CD14-positive monocyte (primary cell): ENCODE measurements at regions not wholly inside any gene's neighbourhood (a gene's known extent, or its start where the extent isn't known, plus 50 kb on each side); places are given as distances from the start of the nearest gene placed in this dataset.

Source experiments
- DNase-seq, 3 donors: peaks; one replicate each; pipeline ENCODE4 v3.0.0-alpha.2; 2011 to 2022
- H2AFZ ChIP-seq: 2 replicates; pipeline ENCODE4 v1.6.0; 2012; ENCODE audit warnings: mild to moderate bottlenecking, low read depth, low read length, inconsistent platforms; ENCODE audit not compliant: insufficient read depth, poor library complexity, severe bottlenecking
- H3K27ac ChIP-seq, 2 donors: 1 replicate in 1 of 2; 2 replicates in 1 of 2; pipeline ENCODE4 v1.5.1; 2012 to 2013; ENCODE audit warnings: low read length in 2 of 2, control low read depth in 1 of 2, inconsistent platforms in 1 of 2, low read depth in 1 of 2, mild to moderate bottlenecking in 1 of 2
- H3K27me3 ChIP-seq, 2 donors: one replicate each; pipeline versions ENCODE4 v1.6.0 to v1.6.1; 2011 to 2013; ENCODE audit warnings: low read length in 2 of 2; ENCODE audit not compliant: control insufficient read depth in 2 of 2, insufficient read depth in 2 of 2
- H3K36me3 ChIP-seq, 2 donors: replicated peaks in 1 of 2; 1 replicate in 1 of 2; 2 replicates in 1 of 2; pipeline versions ENCODE4 v1.5.1 to v1.6.1; 2012 to 2013; ENCODE audit warnings: low read length in 2 of 2, control low read depth in 1 of 2, inconsistent platforms in 1 of 2, mild to moderate bottlenecking in 1 of 2; ENCODE audit not compliant: insufficient read depth in 2 of 2, control insufficient read depth in 1 of 2
- H3K4me1 ChIP-seq, 2 donors: 1 replicate in 1 of 2; 2 replicates in 1 of 2; pipeline versions ENCODE4 v1.5.1 to v1.6.1; 2012 to 2013; ENCODE audit warnings: low read length in 2 of 2, control low read depth in 1 of 2, inconsistent platforms in 1 of 2, mild to moderate bottlenecking in 1 of 2, moderate library complexity in 1 of 2; ENCODE audit not compliant: insufficient read depth in 2 of 2, control insufficient read depth in 1 of 2
- H3K4me2 ChIP-seq: replicated peaks from 2 replicates; pipeline ENCODE3; 2012; ENCODE audit warnings: low read length, moderate library complexity, mild to moderate bottlenecking; ENCODE audit not compliant: poor library complexity, severe bottlenecking; ENCODE audit errors: extremely low read depth
- H3K4me3 ChIP-seq, 3 experiments: fragments of 200-600 bp in 1 of 3; sonication (generic) in 1 of 3; replicated peaks in 1 of 3; 1 replicate in 2 of 3; 2 replicates in 1 of 3; pipeline ENCODE4 v1.5.1; 2011 to 2013; ENCODE audit warnings: low read length in 3 of 3, mild to moderate bottlenecking in 3 of 3, control low read depth in 2 of 3, low read depth in 2 of 3, inconsistent platforms in 1 of 3, moderate library complexity in 1 of 3
- H3K79me2 ChIP-seq: 2 replicates; pipeline ENCODE4 v1.6.0; 2012; ENCODE audit warnings: mild to moderate bottlenecking, control low read depth, inconsistent platforms, low read length, moderate library complexity; ENCODE audit not compliant: insufficient read depth
- H3K9ac ChIP-seq: 2 replicates; pipeline ENCODE4 v1.6.0; 2017; ENCODE audit warnings: low read length, mild to moderate bottlenecking; ENCODE audit not compliant: insufficient read depth, poor library complexity, severe bottlenecking
- H3K9me3 ChIP-seq, 2 donors: replicated peaks in 1 of 2; 1 replicate in 1 of 2; 2 replicates in 1 of 2; pipeline versions ENCODE4 v1.5.1 to v1.6.1; 2012 to 2013; ENCODE audit warnings: low read length in 2 of 2, control low read depth in 1 of 2; ENCODE audit not compliant: control insufficient read depth in 1 of 2, insufficient read depth in 1 of 2
- H4K20me1 ChIP-seq: 2 replicates; pipeline ENCODE4 v1.6.0; 2012; ENCODE audit warnings: mild to moderate bottlenecking, low read length, control low read depth, moderate library complexity; ENCODE audit not compliant: insufficient read depth
- H3K27ac Mint-ChIP-seq, 7 donors: one replicate each; pipeline ENCODE4 v1.8.0; 2020; ENCODE audit warnings: mild to moderate bottlenecking in 7 of 7, mixed read lengths in 7 of 7, moderate library complexity in 6 of 7, inconsistent platforms in 2 of 7
- H3K27me3 Mint-ChIP-seq, 3 donors: one replicate each; pipeline ENCODE4 v1.8.0; 2021 to 2022; ENCODE audit warnings: low read depth in 3 of 3, mild to moderate bottlenecking in 3 of 3, mixed read lengths in 3 of 3, moderate library complexity in 3 of 3, inconsistent platforms in 1 of 3
- H3K36me3 Mint-ChIP-seq, 2 donors: one replicate each; pipeline ENCODE4 v1.8.0; 2020; ENCODE audit warnings: mixed read lengths in 2 of 2, inconsistent platforms in 1 of 2, mild to moderate bottlenecking in 1 of 2
- H3K4me1 Mint-ChIP-seq: one replicate; pipeline ENCODE4 v1.8.0; 2020; ENCODE audit warnings: mild to moderate bottlenecking, mixed read lengths
- H3K4me3 Mint-ChIP-seq, 2 donors: one replicate each; pipeline ENCODE4 v1.8.0; 2020; ENCODE audit warnings: mild to moderate bottlenecking in 2 of 2, mixed read lengths in 2 of 2, moderate library complexity in 1 of 2
- H3K9me3 Mint-ChIP-seq, 7 donors: one replicate each; pipeline ENCODE4 v1.8.0; 2020 to 2022; ENCODE audit warnings: mixed read lengths in 7 of 7, mild to moderate bottlenecking in 6 of 7, moderate library complexity in 6 of 7, inconsistent platforms in 2 of 7
- CTCF ChIP-seq: fragments of 200-600 bp; IDR thresholded peaks from one replicate; pipeline ENCODE4 v1.8.0; 2022; ENCODE audit warnings: antibody characterized with exemption, mild to moderate bottlenecking
- WGBS: methylation state at CpG from one replicate; pipeline ENCODE4 v1.1.5; 2013; ENCODE audit warnings: missing lambda C conversion rate; ENCODE audit not compliant: insufficient coverage; 5-methylcytosine and 5-hydroxymethylcytosine counted together
- intact Hi-C, 2 donors: fragments of 100-400 bp; cut with micrococcal nuclease; formaldehyde crosslinking; loops; one replicate each; pipeline versions ENCODE4 v1.15.0 to v1.15.1; 2023

GRCh38 chr20:7689151-7689550 is 251.1 kb downstream of the HAO1 start:
- Histone ChIP-seq H3K36me3 (no peaks in the 10 kb centered on the region), H2AFZ (no peak overlapping the region), H4K20me1 (no peaks in the 10 kb centered on the region), H3K9ac (no peak overlapping the region), H3K4me3 (no peak overlapping the region), H3K79me2 (no peaks in the 10 kb centered on the region), H3K4me2 (no peak overlapping the region), H3K4me1 (no peaks in the 10 kb centered on the region), H3K27ac (no peak overlapping the region), H3K9me3 (no peaks in the 10 kb centered on the region), H3K27me3 (no peaks in the 10 kb centered on the region)
- Mint-ChIP-seq H3K4me1 (no peaks in the 10 kb centered on the region), H3K27ac (no peak overlapping the region), H3K4me3 (no peak overlapping the region), H3K36me3 (no peaks in the 10 kb centered on the region), H3K9me3 (peaks cover 0 to 6% (median 0%) of the 10 kb centered on the region in 7 donors), H3K27me3 (peaks cover 0 to 3% (median 0%) of the 10 kb centered on the region in 3 donors)
- intact Hi-C loops, result no loop called here
- no peak for DNase-seq
- 87% methylated on average over 3 of the region's 3 CpGs for WGBS
- no peak for TF ChIP-seq CTCF

GRCh38 chr20:7691647-7692269 is 248.5 kb downstream of the HAO1 start:
- Histone ChIP-seq H2AFZ (no peak overlapping the region), H3K4me1 (no peaks in the 10 kb centered on the region), H3K27me3 (no peaks in the 10 kb centered on the region), H3K4me2 (no peak overlapping the region), H3K9me3 (no peaks in the 10 kb centered on the region), H3K79me2 (no peaks in the 10 kb centered on the region), H3K9ac (no peak overlapping the region), H3K27ac (no peak overlapping the region), H3K4me3 (no peak overlapping the region), H4K20me1 (no peaks in the 10 kb centered on the region), H3K36me3 (no peaks in the 10 kb centered on the region)
- Mint-ChIP-seq H3K4me1 (no peaks in the 10 kb centered on the region), H3K27ac (no peak overlapping the region), H3K36me3 (no peaks in the 10 kb centered on the region), H3K4me3 (no peak overlapping the region), H3K27me3 (peaks cover 0 to 3% (median 0%) of the 10 kb centered on the region in 3 donors), H3K9me3 (peaks cover 0 to 6% (median 0%) of the 10 kb centered on the region in 7 donors)
- WGBS, result no CpG with 5 or more reads among the region's 4 CpGs
- DNase-seq, result no peak
- intact Hi-C loops, result no loop called here
- no peak for TF ChIP-seq CTCF
